ENCODE measurements at regions not wholly inside any gene's neighbourhood (a gene's known extent, or its start where the extent isn't known, plus 50 kb on each side); places are given as distances from the start of the nearest gene placed in this dataset.

- TF ChIP-seq SP2 (IDR thresholded peaks at IDR 0.05; ENCODE audit: low read length) (no peak), KDM1A (IDR thresholded peaks at IDR 0.05; ENCODE audit: borderline replicate concordance, low read length) (no peak), EP300 (IDR thresholded peaks at IDR 0.05; ENCODE audit: borderline replicate concordance in 1 of 2, low read depth in 2 of 2, low read length in 2 of 2) (no peak)
- TF ChIP-seq, protein P1, sequence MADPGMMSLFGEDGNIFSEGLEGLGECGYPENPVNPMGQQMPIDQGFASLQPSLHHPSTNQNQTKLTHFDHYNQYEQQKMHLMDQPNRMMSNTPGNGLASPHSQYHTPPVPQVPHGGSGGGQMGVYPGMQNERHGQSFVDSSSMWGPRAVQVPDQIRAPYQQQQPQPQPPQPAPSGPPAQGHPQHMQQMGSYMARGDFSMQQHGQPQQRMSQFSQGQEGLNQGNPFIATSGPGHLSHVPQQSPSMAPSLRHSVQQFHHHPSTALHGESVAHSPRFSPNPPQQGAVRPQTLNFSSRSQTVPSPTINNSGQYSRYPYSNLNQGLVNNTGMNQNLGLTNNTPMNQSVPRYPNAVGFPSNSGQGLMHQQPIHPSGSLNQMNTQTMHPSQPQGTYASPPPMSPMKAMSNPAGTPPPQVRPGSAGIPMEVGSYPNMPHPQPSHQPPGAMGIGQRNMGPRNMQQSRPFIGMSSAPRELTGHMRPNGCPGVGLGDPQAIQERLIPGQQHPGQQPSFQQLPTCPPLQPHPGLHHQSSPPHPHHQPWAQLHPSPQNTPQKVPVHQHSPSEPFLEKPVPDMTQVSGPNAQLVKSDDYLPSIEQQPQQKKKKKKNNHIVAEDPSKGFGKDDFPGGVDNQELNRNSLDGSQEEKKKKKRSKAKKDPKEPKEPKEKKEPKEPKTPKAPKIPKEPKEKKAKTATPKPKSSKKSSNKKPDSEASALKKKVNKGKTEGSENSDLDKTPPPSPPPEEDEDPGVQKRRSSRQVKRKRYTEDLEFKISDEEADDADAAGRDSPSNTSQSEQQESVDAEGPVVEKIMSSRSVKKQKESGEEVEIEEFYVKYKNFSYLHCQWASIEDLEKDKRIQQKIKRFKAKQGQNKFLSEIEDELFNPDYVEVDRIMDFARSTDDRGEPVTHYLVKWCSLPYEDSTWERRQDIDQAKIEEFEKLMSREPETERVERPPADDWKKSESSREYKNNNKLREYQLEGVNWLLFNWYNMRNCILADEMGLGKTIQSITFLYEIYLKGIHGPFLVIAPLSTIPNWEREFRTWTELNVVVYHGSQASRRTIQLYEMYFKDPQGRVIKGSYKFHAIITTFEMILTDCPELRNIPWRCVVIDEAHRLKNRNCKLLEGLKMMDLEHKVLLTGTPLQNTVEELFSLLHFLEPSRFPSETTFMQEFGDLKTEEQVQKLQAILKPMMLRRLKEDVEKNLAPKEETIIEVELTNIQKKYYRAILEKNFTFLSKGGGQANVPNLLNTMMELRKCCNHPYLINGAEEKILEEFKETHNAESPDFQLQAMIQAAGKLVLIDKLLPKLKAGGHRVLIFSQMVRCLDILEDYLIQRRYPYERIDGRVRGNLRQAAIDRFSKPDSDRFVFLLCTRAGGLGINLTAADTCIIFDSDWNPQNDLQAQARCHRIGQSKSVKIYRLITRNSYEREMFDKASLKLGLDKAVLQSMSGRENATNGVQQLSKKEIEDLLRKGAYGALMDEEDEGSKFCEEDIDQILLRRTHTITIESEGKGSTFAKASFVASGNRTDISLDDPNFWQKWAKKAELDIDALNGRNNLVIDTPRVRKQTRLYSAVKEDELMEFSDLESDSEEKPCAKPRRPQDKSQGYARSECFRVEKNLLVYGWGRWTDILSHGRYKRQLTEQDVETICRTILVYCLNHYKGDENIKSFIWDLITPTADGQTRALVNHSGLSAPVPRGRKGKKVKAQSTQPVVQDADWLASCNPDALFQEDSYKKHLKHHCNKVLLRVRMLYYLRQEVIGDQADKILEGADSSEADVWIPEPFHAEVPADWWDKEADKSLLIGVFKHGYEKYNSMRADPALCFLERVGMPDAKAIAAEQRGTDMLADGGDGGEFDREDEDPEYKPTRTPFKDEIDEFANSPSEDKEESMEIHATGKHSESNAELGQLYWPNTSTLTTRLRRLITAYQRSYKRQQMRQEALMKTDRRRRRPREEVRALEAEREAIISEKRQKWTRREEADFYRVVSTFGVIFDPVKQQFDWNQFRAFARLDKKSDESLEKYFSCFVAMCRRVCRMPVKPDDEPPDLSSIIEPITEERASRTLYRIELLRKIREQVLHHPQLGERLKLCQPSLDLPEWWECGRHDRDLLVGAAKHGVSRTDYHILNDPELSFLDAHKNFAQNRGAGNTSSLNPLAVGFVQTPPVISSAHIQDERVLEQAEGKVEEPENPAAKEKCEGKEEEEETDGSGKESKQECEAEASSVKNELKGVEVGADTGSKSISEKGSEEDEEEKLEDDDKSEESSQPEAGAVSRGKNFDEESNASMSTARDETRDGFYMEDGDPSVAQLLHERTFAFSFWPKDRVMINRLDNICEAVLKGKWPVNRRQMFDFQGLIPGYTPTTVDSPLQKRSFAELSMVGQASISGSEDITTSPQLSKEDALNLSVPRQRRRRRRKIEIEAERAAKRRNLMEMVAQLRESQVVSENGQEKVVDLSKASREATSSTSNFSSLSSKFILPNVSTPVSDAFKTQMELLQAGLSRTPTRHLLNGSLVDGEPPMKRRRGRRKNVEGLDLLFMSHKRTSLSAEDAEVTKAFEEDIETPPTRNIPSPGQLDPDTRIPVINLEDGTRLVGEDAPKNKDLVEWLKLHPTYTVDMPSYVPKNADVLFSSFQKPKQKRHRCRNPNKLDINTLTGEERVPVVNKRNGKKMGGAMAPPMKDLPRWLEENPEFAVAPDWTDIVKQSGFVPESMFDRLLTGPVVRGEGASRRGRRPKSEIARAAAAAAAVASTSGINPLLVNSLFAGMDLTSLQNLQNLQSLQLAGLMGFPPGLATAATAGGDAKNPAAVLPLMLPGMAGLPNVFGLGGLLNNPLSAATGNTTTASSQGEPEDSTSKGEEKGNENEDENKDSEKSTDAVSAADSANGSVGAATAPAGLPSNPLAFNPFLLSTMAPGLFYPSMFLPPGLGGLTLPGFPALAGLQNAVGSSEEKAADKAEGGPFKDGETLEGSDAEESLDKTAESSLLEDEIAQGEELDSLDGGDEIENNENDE (IDR thresholded peaks at IDR 0.05; ENCODE audit: insufficient replicate concordance, low read length), result no peak
Measured at GRCh38 chr15:100781061-100781960, 98.3 kb upstream of the ALDH1A3 start (continued).

Data from H1 (cell line).